H54 (cell line): ENCODE measurements at regions not wholly inside any gene's neighbourhood (a gene's known extent, or its start where the extent isn't known, plus 50 kb on each side); places are given as distances from the start of the nearest gene placed in this dataset.
A peak's percentile ranks its signal among the peaks of the same experiment; 100 is the strongest.

ENCODE experiments used
- DNase-seq: peaks from one replicate; pipeline ENCODE4 v3.0.0; 2011; ENCODE audit warnings: low spot score, mixed read lengths; ENCODE audit not compliant: insufficient read length
- FAIRE-seq: peaks from 3 replicates; lab custom pipeline; 2011; peaks lifted over from hg19 to GRCh38; lab: Jason Lieb, UNC
- POLR2A ChIP-seq: IDR thresholded peaks from 2 replicates; pipeline ENCODE4 v1.6.1; 2011; ENCODE audit warnings: low read depth, mild to moderate bottlenecking, low read length

DNA sequence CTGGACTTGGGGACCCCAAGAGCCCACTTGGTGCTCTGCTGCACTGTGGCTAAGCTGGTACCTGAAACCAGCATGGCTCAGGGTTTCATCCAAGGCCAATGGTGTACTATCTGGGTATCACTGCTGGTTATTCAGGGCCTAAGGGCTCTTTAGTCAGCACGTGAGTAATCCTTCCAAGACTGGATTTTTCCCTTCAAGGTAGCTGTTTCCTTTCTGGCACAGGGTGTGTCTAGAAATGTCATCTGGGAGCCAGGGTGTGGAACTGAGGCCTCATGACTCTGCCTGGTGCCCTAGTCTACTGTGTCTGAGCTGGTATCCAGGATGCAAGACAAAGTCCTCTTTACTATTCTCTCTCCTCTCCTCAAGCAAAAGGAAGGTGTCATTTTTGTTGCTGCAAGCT lies 99.0 kb upstream of the QRFPR start:
- FAIRE-seq, result no peak
- no peak for DNase-seq
- TF ChIP-seq POLR2A, result no peak

DNA sequence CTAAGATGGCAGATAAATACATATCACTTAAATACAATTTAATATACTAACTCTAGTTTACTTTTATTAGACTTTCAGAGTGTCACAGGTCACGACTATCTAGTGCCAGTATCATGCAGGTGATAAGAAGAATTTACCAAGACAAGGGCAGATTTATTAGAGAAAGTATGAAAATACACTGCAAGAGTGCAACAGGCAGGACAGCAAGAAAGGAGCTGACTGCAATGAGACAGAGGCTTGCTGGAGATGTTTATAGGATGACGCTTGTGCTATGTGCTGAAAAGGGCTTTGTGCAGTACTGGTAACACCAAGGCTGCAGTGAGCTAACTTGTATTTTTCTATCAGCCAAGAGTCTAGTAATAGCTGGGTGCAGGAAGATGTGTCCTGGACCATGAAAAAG lies 96.7 kb upstream of the QRFPR start:
- FAIRE-seq (no peak), DNase-seq (no peak)
- TF ChIP-seq POLR2A, result no peak

DNA sequence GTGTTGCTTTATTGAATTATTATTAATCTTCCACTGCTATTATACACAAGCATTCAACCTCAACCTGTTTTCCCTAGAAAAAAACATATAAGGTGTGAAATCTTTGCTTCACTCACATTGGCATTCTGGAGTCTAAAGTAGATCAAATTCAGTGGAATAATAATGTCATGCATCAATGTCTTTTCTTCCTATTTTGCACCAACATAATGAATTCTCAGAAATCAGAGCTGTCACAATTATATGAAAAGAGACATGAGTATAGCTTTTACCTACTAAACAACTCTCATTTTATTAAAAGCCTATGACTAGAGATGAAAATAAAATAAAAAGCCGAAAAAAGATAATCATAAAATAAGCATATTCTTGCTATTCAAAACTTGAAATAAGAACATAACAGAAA lies 96.3 kb upstream of the QRFPR start:
- no peak for TF ChIP-seq POLR2A
- DNase-seq (no peak), FAIRE-seq (no peak)

DNA sequence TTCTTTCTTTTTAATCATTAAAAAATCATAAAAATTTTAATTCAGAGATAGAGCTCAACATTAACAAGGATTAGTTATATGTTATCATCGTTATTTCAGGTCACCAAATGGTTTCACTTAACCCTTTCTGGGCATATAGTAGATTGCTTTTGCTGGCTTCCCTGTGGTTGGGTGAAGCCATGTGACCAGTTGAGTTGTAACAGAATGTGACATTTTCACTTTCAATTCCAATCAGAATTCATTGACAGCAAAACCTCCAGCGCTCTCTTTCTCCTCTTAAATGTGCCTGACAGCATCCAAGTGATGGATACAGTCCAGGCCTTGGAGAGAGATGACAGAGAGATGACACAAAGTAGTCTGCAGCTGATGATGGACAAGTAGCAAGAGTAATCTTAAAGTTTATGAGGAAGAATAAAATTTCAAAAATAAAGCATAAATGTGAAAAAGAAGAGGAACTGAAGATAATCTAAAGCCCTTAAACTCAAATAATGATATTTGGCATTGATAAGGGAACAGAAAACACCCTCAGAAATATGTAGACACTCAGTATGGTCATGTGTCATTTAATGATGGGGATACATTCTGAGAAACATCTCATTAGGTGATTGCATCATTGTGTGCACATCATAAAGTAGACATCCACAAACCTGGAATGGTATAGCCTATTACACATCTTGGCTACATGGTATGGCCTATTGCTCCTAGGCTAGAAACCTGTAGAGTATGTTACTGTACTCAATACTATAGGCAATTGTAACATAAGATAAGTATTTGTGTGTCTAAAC lies 92.3 kb upstream of the QRFPR start:
- DNase-seq, result no peak
- TF ChIP-seq POLR2A, result no peak
- FAIRE-seq, result no peak

DNA sequence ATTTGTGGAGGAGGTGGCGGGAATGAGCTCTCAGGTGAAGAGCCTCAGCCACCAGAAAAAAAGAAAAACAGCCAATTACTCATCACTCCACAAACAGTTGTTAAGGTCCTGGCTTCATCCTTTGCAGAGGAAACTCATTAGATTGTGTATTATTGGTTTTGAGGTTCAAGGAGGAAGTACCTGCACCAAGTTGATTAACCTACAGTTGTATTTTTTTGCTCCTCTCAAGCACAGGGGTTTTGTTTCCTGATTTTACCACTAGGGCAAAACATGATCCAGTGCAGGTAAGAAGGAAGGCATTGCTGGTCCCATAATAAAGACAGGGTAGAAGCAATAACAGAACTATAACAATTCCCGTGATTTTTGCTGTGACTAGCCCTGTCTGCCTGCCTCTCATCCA lies 84.0 kb upstream of the QRFPR start:
- no peak for FAIRE-seq
- TF ChIP-seq POLR2A, result no peak

DNA sequence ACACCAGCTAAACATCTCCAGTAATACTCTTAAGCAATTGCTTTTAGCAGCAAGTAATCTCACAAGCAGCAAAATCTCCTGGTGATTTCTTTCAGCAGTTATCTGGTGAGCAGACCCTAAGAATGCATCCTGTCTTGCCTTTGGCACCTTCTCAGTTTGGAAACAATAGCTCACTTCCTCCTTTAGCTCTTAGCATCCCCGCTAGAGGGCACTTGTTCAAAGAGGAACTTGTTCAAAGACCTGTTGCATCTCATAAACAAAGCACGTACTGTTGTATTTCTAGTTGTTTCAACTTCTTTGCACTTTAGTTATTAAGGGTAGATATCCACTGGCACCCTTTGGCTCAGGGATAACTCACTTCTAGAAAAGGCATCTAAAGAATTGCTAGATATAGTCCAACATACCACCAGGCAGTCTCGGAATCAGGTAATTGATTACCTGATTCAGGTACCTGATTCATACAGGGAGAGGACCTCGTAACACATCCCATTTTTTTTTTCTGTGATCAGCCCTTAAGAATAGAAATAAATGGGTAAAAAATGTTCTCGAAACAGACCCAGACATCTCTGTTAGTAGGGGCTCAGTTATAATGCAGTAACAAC lies 81.9 kb upstream of the QRFPR start:
- no peak for TF ChIP-seq POLR2A
- FAIRE-seq (no peak), DNase-seq (peak; percentile 1)

More for the DNA sequence above, 84.0 kb upstream of the QRFPR start:
- DNase-seq, result no peak

DNA sequence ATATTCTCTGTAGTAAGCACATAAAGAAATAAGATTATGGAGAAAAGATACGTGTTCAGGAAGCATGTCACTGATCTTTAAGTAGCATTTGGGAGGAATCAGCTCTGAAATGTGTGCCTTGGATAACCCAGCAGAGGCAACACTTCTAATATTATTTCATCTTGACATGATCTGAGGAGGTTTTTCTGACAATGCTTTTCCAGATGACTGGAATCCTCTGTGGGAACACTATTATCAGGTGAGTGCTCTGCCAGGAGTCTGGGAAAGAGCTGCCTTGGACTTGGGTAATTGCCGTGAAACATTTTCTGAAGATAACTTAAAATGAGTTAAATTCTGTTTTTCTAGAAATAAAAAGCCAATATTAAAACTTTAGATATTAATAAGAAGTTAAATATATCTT lies 78.2 kb upstream of the QRFPR start:
- FAIRE-seq (no peak), DNase-seq (no peak)
- no peak for TF ChIP-seq POLR2A

DNA sequence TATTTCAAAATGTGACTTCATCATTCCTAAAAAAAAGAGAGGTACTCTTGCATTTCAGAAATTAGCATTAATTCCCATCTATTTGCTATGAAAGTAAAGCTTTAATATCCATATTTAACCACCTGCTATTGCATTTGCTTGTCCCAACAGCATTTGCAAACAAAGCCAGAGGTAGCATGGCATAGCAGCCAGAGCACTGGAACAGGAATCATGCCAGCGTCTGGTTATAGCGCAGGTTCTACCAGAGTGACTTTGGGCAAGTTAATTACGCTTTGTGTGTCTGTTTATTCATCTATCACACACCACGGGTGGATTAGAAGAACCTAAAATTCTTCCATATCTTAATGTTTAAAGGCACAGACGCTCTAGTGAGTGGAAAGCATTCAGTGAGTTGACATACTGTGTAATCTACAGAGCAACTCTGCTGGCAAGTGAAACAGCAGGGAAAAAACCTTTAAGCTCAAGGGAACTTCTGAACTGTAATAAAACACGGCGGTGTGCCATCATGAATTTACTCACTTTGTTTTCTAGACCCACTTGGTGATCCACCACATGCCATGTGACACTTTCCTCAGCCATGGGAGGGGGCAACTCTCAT lies 76.6 kb upstream of the QRFPR start:
- no peak for FAIRE-seq

DNA sequence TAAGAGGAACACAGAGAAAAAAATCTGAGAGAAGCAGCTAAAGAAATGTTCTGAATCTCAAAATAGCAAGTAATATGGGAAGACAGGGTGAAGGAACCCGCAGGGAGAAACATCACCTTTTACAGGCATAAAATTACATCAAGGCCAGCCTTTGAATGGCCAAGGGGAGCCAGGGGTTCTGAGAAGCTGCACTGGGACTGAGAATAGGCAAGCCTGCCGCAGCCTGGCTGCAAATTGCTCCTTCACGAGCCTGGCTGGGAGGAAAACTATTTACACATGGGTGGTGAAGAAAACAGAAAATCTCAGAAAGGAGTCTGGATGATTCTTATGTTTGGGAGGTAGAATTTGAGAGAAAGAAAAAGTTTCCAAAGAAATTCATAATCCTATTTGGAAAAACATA lies 74.5 kb upstream of the QRFPR start:
- DNase-seq, result no peak
- no peak for FAIRE-seq
- TF ChIP-seq POLR2A, result no peak

More for the DNA sequence above, 76.6 kb upstream of the QRFPR start:
- no peak for DNase-seq
- no peak for TF ChIP-seq POLR2A

DNA sequence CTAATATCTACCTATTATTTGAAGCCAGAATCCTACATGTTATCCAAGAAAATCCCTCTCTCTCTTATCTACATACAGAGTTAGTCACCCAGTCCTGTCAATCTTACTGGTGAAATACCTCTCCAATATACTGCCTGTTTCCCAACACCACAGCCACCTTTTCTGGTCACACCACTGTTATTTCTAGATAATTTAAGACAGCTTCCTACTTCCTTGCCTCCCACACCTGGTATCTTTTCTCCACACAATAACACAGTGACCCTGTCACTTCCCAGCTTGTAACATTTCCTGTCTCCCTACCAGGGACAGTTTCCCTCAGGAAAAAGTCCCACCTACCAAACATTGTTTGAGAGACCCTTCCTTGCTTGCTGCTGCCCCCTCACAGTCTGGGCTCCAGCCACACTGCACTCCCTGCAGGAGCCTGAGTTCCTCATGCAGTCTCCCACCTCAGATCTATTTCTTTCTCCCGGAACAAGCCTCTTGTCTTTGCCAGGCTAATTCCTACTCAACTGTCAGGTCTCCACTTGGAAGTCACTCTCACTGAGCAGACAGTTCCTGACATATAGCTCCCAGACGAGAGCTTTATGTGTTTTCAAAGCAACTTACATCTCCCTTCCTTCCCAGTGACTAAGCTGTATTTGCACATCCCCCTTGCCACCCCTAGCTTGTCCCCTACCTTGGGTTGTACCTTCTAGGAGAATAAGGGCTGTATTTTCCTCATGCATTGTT lies 73.6 kb upstream of the QRFPR start:
- TF ChIP-seq POLR2A, result no peak
- FAIRE-seq, result no peak

DNA sequence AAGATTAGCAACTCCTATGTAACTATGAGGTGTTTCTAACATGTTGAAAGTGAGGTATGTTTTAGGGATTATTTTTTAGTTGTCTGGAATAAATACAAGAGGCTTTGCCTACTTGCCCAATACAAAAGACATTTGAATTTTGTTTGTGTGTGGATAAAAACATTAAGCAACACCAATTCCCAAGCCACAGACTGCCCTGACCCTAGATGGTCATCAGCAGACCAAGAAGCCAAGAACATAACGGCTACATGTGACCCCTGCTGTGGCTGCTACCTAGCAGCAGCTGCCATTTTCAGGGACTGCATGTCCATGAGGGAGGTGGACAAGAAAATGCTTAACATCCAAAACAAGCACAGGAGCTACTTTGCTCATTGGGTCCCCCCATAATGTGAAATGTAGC lies 70.5 kb upstream of the QRFPR start:
- DNase-seq (no peak), FAIRE-seq (no peak)
- no peak for TF ChIP-seq POLR2A

More for the DNA sequence above, 73.6 kb upstream of the QRFPR start:
- DNase-seq, result no peak

DNA sequence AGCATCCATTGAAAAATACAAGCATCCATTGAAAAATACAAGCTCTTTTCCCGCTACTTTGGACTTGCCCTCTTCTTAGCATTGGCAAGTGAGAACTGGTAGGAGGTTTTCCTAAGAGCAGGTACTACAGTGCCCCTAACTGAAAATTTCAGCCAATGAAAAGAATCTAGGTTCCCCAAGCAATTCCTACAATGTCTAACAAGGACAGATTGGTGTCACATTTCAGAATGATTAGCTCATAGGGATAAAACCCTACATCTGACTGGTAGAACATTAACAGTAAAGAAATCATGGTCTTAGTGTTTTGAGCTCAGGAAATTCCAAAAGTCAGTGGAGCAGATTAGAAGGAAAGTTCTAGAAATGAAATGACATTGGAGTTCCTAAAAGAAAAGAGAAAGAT lies 68.6 kb upstream of the QRFPR start:
- DNase-seq (no peak), FAIRE-seq (no peak)
- no peak for TF ChIP-seq POLR2A

DNA sequence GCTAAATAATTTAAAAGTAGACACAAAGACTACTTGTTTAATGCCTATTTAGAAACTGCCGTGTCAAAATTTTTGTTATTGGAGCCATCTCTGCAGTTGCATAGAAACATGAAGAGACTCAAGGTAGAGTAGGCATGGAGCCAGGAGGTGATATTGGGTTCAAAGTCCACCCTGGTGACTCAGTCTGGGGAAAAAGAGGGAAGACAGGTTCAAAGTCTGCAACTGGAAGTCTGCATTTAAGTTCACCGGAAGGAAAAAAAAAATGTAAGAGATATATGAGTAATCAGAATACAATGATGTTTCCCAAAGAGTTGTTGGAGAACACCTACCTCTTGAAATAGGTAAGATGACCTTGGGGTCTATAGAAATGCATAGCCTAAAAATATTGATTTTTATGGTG lies 67.4 kb upstream of the QRFPR start:
- DNase-seq (no peak), FAIRE-seq (no peak)
- no peak for TF ChIP-seq POLR2A

DNA sequence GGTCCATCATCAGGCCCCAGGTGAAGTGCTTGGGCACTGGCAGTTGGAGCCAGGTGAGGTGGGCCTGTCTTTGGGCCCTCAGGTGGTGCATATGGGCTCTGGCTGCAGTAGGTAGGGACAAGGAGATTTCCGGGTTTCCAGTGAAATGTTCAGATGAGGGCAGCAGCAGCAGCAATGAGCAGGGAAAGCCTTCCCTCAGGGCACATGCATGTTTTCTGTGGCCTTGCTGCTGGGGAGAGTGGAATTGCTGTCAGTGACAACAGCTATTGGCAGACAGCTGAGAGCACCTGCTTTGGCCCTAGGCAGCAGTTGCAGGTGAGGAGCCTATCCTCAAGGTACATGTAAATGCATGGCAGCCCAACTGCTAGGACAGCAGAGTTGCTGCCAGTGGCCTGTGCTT lies 58.9 kb upstream of the QRFPR start:
- FAIRE-seq (no peak), DNase-seq (no peak)
- TF ChIP-seq POLR2A, result no peak
